Choroid plexus epithelial cell (primary cell): ENCODE measurements at regions not wholly inside any gene's neighbourhood (a gene's known extent, or its start where the extent isn't known, plus 50 kb on each side); places are given as distances from the start of the nearest gene placed in this dataset.

Experiments used
- DNase-seq: peaks from one replicate; pipeline ENCODE4 v3.0.0-alpha.2; 2010; ENCODE audit warnings: low read depth
- H3K4me3 ChIP-seq: 2 replicates; pipeline ENCODE4 v1.5.1; 2011; ENCODE audit warnings: low read depth, mild to moderate bottlenecking, control low read depth, low read length, moderate library complexity
- CTCF ChIP-seq: conservative IDR thresholded peaks from 2 replicates; pipeline ENCODE4 v1.5.1; 2011; ENCODE audit warnings: low read depth, mild to moderate bottlenecking, control low read depth, inconsistent platforms, low read length, moderate library complexity

GRCh38 chr5:15267966-15268365, 232.0 kb upstream of the FBXL7 start:
- no peak overlapping the region for H3K4me3 ChIP-seq
- no peak for TF ChIP-seq CTCF
- no peak for DNase-seq

GRCh38 chr5:15266841-15267240, 233.1 kb upstream of the FBXL7 start:
- H3K4me3 ChIP-seq = no peak overlapping the region
- TF ChIP-seq CTCF = no peak
- no peak for DNase-seq

GRCh38 chr5:15266229-15266628, 233.8 kb upstream of the FBXL7 start:
- no peak for DNase-seq
- H3K4me3 ChIP-seq = no peak overlapping the region
- no peak for TF ChIP-seq CTCF

- no peak for DNase-seq
- H3K4me3 ChIP-seq = no peak overlapping the region
- no peak for TF ChIP-seq CTCF
Observed at GRCh38 chr5:15263942-15264341, 236.0 kb upstream of the FBXL7 start.

GRCh38 chr5:15263406-15263805, 236.6 kb upstream of the FBXL7 start:
- no peak overlapping the region for H3K4me3 ChIP-seq
- DNase-seq = no peak
- no peak for TF ChIP-seq CTCF

GRCh38 chr5:15261269-15261995, 238.5 kb upstream of the FBXL7 start:
- TF ChIP-seq CTCF = no peak
- H3K4me3 ChIP-seq = no peak overlapping the region
- no peak for DNase-seq
